Ammon's horn (tissue), 1 donor: ENCODE measurements at regions not wholly inside any gene's neighbourhood (a gene's known extent, or its start where the extent isn't known, plus 50 kb on each side); places are given as distances from the start of the nearest gene placed in this dataset.

Experiments
- DNase-seq: peaks from one replicate; pipeline ENCODE4 v3.0.0-alpha.2; 2016; ENCODE audit warnings: low spot score

DNA sequence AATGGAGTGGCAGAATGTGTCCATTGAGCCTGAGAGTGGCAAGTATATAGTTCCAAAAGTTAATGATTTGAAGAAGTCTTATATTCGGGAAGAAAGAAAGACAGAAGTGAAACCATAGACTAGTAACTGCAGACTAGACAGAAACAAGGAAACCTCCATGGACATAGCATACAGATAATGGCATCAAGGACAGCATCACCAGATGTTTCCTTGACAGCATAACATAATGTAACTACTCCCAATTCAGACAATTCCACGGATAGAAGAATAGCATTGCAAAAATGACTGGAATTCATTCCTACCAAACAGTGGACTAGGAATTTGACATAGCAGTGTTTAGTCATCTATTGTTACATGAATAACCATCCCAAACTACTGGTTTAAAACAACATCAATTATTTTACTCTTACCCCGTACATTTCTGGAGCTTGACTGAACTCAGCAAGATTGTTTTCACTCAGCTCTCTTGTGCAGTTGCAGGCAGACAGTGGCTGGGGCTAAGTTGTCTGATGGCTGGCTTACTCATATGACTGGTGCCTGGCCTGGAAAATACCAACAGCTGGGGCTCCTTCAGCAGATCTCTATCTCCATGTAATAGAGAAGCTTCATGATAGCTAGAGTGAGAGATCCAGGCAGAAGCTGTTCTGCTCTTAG, 109.7 kb upstream of the GADL1 start:
- DNase-seq: no peak

DNA sequence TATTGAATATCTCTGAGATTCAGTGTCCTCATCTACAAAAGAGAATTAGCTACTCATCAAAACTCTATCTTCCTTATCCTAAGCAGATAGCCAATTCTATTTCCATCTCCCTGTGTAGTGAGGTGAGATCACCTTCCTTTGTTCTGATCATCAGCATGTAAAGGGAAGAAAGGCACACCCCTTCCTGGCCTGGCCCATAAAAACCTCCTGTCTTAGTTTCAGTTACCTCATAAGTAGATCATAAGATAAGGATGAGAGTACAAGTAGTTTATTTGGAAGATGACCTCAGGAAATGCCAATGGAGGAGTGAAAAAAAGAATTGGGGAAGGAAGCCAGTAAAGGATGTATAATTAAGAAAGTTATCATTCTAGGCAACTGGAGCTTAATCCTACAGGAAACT, 114.5 kb upstream of the GADL1 start:
- no peak for DNase-seq

DNA sequence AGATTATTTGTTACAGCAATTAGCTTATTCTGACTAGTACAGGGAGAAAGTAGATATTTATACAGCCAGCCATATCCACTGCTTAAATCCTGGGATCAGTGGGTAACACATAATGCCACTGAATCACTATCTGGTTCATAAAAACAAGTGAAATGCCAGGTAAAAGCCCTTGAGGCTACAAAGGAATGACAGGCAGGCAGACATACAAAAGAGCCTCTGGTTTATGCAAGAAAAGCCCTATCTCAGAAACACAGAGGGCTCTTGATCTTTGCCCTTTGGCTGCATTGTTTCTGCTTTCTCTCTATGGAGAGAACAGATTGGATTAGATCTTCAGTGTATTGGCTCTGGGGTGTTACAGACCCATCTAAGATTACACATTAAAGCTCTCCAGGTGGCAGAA, 115.4 kb upstream of the GADL1 start:
- no peak for DNase-seq

DNA sequence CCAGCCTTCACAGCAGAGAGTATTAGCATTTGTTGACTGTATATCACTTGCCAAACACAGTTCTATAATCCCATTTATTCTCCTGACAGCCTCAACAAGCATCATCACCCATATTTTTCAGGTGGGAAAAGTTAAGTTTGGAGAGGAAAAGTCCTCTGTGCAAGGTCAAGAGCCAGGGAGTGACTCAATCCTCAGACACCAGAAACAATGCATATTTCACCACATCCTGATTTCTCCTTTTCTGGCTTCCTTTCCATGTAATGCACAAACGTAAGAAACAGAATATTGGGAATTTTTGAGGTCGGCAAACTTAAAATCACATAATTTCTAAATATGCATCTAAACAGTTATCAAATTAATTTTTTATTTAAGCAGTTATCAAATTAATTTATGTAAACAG, 116.0 kb upstream of the GADL1 start:
- no peak for DNase-seq

DNA sequence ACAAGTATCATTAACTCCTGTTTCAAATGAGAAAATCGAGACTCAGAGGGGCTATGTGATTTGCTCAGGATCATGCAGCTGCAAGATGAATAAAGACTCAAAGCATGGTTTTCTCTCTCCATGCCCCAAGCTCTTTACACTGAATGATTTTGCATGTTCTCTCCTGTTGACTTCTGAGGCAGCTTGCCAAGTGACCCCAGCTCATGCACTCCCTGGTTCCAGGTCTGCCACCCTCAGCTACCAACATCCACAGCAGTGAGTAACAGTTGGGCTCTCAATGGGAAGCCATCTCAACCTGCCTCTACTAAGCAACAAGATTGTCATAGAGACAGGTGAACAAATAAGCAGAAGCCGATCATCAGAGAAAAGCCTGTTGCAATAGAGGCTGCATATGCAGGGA, 116.9 kb upstream of the GADL1 start:
- DNase-seq: no peak

DNA sequence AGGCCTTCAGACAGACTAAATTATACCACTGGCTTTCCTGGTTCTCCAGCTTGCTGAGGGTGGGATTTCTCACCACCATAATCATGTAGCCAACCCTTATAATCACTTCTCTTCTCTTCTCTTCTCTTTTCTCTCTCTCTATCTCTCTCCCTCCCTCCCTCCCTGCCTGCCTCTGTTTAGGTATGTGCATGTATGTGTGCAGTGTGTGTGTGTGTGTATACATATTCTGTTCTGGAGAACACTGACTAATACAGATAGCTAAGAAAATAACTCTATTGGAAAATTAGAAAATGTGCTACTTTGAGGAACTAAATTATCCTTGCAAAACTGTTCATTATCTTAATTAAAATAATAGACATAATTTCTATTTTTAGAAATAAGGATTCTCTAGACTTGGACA, 118.6 kb upstream of the GADL1 start:
- no peak for DNase-seq

DNA sequence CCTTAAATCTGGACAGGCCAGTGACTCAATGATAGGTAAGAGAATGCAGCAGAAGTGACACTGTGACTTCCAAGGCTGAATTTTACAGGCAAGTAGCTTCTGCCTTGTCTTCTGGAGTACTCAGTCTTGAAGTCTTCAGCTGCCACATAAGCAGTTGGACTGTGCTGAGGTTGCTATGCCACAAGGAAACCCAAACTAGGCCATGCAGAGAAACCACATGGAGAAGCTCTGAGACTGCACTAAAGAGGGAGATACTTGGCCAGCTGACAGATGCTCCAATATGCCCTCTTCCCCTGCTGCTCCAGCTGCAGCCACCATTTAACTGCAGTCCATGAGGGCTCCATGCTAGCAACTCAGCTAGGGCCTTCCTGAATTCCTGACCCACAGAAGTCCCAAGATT, 119.4 kb upstream of the GADL1 start:
- DNase-seq: no peak

DNA sequence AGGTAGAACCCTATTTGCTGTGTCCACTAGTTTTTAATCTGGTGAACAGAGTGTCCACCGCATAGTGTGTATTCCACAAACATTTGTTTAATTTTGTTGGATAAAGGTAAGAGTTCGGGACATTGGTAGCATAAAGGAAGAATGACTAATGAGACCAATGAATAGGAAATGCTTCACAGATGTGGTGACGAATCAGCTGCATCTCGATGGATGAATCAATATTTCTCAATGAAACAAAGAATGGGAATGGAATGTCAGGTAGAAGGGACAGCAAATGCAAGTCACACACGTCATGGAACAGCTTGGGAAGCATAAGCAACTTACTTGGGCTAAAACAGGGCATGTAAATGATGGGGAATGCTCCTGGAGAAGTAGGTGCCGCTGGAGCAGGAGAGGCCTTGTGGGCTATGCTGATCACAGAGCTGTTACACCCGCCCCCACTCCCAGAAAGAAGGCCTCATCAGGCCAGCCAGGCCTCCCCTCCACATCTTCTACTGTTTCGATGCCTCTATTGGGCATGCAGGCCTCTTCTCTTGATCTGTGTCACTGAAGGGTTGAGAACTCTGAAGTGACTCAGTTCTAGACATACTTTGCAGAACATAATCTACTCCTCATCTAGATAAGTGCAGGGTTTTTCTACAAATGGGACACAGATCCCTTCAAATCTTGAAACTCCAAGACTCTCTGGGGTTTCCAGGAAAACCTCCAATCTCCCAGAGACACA, 120.0 kb upstream of the GADL1 start:
- no peak for DNase-seq

DNA sequence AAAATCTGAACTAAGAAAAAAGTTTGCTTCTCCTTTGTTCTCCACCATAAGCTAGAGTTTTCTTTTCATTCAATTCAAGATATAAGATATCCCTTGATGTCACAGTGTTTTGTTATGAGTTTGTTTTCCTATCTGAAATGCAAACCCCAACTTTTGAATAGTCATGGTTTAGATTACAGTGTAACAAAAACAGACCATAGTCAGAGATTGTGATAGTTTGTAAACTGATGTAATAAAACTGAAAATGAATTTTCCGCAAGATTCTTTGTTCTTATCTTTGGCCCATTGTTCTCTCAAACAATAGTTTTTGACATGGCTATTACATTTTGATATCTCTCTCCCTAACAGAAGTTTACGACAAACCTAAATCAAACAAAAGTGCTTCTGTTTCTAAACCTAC, 121.7 kb upstream of the GADL1 start:
- no peak for DNase-seq

DNA sequence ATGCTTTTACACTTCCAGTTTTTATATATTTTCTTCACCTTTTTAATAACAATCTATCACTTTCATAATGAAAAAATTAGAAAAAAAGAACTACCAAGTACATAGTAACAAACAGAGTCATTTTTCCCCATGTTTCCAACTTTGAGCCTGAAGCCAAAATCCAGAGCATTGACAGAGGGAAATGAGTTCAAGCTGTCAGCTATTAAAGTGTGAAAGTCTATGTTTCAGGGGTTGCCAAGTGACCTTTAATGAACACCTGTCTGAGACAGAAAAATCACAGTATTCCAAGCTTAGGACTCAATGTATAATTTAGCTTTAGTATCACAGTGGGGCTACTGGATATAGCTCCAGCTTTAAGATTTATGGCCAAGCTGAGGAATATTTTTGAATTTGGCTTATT, 128.3 kb upstream of the GADL1 start:
- no peak for DNase-seq

DNA sequence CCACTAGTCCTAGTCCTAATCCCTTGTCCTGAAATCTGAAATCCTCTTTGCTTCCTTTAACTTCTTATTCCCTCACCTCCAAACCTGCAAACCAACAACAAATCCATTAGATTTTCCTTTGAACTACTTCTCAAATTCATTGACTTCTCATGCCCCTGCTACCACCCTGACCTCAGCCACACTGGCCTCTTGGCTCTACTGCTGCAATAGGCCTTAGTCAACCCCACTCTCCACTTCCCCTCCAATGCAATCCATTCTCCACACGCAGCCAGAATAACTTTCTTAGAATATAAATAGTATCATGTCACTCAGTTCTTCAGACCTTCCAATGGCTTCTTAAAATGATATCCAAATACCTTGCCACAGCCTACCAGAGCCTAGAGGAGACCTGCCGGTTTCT, 131.1 kb upstream of the GADL1 start:
- DNase-seq: no peak

DNA sequence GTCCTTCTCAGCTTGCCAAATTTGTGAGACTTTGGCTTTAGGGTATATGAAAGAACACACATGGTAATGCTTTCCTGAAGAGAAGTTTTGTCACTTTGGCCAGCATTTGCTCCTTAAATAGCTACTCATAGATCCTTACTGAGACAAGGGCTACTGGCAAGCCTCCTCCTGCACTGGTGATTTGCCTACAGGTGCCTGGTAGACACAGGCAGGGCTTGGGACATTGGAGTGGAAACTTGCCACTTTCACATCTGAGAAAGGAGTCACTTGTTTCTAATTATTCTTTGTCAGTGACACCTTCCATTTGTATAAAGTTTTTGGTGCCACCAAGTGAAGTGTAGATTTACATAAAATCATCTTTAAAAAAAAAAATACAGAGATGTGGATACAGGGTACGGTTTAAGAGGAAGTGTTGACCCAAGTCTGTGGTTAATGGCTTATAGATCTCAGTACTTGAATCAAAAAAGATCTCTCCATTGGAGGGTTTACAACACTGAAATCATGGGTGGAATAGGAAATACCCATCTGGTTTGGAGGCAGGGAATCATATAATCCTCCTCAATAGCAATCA, 132.8 kb upstream of the GADL1 start:
- DNase-seq: no peak

DNA sequence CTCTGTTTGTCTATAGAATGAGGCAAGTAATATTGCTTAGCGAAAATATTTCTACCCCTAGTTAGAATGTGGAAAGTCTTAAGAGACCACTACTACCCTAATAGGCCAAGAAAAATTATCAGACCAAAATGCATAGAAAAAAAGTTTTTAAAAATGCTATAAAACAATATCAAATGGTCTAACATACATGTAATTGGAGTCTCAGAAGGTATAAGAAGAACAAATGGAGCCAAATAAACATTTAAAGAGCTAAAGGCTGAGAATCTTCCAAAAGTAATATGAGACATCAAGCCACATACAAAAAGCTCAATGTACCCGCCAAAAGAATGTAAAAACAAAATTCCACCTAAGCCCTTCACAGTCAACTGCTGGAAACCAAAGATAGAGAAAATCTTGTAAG, 133.5 kb upstream of the GADL1 start:
- no peak for DNase-seq

DNA sequence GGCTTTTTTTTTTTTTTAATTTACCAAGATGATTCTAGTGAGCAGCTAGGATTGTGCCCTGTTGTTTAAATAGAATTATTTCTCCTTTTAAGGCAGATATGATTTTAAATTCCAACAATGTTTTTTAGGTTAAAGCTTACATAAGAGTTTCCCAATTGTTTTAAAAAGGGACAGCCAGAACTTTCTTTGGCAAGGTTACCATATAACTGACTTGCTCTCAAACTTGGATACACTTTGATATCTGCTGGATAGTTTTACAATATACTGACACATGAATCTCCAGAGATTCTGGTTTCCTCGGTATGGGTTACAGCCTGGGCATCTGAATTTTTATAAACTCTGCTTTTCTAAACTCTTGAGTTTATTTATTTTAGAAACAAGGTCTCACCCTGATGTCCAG, 134.3 kb upstream of the GADL1 start:
- DNase-seq: no peak

DNA sequence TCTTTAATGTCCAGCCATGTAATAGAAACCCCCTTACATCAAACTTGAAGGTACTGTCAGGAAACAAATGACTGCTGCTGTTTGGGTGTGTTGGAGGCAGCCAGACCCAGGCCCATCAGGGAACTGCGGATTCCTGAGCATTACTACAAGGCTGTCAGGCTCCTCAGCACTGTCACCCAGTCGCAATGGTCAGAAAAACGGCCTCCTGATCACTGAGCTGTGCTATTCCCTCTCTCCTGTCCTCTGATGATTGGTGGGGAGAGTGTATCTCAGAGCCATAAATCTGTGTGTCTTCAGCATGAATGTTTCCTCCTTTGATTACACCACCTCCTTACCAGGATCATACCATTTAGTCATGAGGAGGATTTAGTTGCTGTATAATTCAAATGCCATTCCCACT, 135.2 kb upstream of the GADL1 start:
- no peak for DNase-seq

DNA sequence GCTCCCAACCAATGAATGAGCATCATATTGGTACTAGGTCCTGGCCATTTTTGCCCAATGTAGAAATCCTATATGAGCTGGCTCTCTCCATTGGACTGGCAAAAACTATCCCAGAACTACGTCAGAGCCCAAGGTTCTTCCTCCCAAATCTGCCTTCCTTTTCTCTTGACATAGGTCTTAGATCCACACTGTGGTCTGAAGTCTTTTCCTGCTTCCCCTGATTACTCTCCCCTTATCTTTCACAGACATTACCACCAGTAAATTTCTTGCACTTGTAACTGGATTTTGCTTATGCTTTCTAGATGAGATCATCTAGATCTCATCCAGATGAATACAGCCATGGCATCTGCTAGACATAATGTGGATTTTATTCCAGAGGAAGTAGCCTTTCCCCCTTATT, 141.2 kb upstream of the GADL1 start:
- DNase-seq: no peak

DNA sequence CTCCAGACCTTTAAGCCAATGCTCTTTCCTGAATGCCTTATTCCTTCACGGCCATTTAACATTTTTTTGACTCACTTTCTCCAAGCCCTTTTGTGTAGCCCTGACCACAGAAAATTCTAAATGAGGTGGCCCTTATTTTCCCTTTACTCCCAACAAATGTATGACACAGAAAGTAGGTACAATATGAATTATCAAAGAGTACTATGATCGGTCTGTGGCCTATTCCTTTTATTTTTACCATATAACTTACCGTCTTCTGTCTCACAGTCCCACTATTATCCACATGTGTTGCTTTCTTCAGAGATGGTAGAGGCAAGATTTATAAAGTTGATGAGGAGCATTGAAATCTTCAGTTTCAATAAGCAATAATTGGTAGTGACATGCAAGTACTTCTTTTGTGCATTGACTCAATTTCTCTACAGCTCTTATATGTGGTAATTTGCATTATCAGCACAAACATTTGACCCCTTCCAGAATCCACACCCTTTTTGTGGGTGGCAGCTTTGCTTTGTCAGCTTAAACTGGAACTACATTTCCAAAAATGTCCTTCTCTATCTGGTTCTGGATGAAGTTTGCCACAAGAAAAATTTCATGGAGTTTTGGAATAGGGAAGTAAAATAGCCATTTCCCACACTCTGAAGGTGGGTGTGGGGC, 143.8 kb upstream of the GADL1 start:
- DNase-seq: no peak

DNA sequence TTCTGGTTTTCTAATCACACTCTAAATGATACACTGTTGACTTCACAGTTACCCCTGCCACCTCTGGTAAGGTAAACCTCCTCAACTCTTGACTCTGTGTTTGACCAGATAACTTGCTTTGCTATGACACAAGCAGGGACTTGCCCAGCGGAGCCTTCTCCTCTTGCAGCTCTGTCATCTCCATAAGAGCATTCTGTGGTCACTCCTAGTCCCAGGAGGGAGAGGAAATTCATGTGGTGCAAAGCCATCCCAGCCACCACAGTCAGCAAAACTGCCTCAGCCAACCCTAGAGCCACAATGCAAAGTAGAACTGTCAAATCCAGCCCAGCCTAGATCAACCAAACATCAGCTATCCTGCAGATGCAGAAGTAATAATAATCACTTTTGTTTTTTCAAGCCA, 144.7 kb upstream of the GADL1 start:
- no peak for DNase-seq

DNA sequence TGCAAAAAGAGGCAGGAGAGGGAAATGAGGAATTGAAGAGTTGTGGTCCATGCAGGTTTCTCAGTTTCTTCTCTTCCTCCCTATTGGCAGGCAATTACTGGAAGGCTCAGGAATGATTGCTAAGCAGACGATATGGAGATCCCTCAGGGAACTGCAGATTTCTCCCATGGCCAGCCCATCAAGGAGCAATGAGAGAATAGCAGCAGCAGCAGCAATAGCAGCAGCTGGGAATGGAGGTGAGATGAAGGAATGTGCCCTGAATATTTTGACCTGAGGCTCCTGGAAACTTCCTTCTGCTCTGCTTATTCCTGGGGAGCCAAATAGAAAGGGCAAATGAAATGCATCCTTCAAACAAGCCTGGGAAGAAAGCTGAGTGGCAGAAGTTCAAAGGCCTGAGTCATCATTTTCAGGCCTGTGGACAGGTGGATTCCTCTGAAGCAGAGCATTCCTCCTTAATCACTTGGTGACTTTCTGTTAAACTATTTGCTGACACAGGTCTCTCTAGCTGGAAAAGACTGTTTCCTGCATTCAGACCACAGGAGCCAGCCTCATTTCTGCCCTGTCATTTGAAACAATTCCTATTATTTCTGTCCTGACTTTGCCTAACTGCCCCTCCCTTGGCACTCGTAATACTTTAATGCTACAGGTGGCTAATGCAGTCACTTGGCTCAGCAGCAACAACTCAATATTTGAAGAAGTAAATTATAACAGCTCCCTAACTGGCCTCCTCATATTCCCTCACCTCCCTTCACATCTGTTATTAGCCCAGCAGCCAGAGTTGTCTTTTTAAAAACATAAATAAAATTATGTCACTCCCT, 146.9 kb upstream of the GADL1 start:
- no peak for DNase-seq

DNA sequence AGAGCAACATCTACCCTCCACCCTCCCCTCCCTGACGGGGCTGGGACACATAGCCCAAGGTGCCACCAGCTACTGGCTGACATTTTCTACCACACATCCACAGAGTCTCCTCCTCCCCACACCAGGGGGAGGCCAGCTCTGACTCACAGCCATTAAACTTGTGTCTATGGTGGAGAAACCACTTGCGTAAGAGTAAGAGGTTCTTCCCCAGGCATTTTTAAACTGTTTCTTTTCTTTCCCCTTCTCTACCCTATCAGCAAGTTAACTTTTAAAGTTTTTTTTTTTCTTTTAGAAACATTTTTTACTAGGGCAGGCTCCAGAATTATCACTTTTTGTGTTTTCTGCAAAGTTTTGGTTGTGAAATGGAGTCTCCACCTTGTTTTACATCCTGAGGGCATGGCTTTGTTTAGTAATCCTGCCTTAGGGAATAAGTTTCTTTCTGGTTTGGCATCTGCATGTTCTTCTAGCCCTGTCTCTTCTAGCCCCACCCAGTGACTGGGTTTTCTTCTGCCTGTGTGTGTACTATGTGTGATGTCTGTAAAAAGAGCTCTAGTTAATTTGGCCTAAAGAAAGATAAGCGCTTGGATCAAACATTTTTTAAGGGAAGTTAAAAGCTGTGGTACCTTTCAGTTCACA, 148.8 kb upstream of the GADL1 start:
- DNase-seq: no peak

DNA sequence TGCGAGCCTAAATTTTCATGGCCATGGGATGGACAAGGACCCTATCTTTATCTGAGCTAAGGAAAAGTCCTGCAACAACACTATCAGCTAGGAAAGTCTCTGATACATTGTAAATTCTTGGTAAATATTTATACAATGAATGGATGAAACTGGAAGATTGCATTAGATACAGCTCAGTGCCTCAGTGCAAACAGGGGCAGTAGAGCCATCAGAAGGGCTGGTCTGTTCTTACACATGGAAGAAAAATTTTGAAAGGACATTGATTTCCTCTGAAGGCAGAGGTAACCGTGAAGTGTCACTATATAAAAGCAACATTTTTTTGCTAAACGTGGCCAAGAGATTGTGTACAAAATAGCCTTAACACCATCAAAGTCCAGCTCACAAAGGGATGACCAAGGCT, 153.2 kb upstream of the GADL1 start:
- no peak for DNase-seq

DNA sequence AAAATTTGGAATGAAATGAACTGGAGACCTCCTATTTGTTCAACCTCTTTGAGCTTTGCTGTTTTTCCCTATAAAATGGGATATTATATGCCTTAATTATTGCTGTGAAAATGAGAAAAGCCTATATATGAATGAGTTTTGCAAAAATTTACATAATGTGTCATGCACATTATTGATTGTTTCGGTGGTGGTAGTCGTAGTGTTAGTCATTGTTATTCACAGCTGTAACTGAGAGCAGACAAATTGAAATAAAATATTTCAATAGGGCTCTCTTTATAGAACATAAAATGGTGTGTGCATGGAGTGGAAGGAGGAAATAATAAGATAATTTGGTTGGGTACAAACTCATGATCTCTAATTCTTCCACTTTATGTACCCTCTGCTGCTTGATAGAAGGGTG, 153.7 kb upstream of the GADL1 start:
- DNase-seq: no peak
